SK-N-SH (cell line): ENCODE measurements at regions not wholly inside any gene's neighbourhood (a gene's known extent, or its start where the extent isn't known, plus 50 kb on each side); places are given as distances from the start of the nearest gene placed in this dataset.

Experiments used
- CTCF ChIA-PET: fragments of 300-600, 350-600 bp; formaldehyde crosslinking; extraction: SDS; loops from one replicate; lab custom pipeline; 2021; lab: Yijun Ruan, JAX
- POLR2A ChIA-PET: fragments of 350-600 bp; sonication (Branson Sonifier 250); formaldehyde crosslinking; extraction: SDS; loops from one replicate; lab custom pipeline; 2020; ENCODE audit warnings: antibody characterized with exemption, inconsistent platforms; lab: Yijun Ruan, JAX
- DNase-seq: peaks from one replicate; pipeline ENCODE4 v3.0.0; 2012
- H2AFZ ChIP-seq: fragments of 200-600 bp; sonication (generic); 2 replicates; pipeline ENCODE4 v1.8.1; 2016; ENCODE audit warnings: antibody characterized with exemption, mild to moderate bottlenecking, low read depth
- H3F3A ChIP-seq: fragments of 200-600 bp; sonication (generic); replicated peaks from 2 replicates; pipeline ENCODE3; 2016; ENCODE audit warnings: antibody characterized with exemption, mild to moderate bottlenecking; ENCODE audit not compliant: insufficient read depth
- H3K27ac ChIP-seq, 2 experiments: fragments of 200-500 bp in 1 of 2; fragments of 200-600 bp in 1 of 2; sonication (Bioruptor generic) in 1 of 2; sonication (generic), shearing (Covaris generic) in 1 of 2; 2 replicates each; pipeline versions ENCODE4 v1.5.1 to v1.6.1; 2014 to 2016; ENCODE audit warnings: low read depth in 2 of 2, inconsistent platforms in 1 of 2, low read length in 1 of 2, mild to moderate bottlenecking in 1 of 2, mixed read lengths in 1 of 2
- H3K27me3 ChIP-seq: fragments of 200-600 bp; sonication (generic), shearing (Covaris generic); 2 replicates; pipeline ENCODE4 v1.6.1; 2016; ENCODE audit warnings: mixed run types; ENCODE audit not compliant: insufficient read depth
- H3K36me3 ChIP-seq, 2 experiments: fragments of 200-500 bp in 1 of 2; fragments of 200-600 bp in 1 of 2; sonication (Bioruptor generic) in 1 of 2; sonication (generic) in 1 of 2; replicated peaks in 1 of 2; 2 replicates each; pipeline versions ENCODE3 to v1.5.1; 2014 to 2016; ENCODE audit warnings: low read length in 1 of 2, mild to moderate bottlenecking in 1 of 2; ENCODE audit not compliant: insufficient read depth in 2 of 2, control insufficient read depth in 1 of 2
- H3K4me1 ChIP-seq, 2 experiments: fragments of 200-500 bp in 1 of 2; fragments of 200-600 bp in 1 of 2; sonication (Bioruptor generic) in 1 of 2; sonication (generic), shearing (Covaris generic) in 1 of 2; 2 replicates each; pipeline versions ENCODE4 v1.5.1 to v1.6.1; 2014 to 2016; ENCODE audit warnings: low read depth in 1 of 2, low read length in 1 of 2, mixed run types in 1 of 2; ENCODE audit not compliant: insufficient read depth in 2 of 2, control insufficient read depth in 1 of 2
- H3K4me2 ChIP-seq: fragments of 200-600 bp; sonication (generic), shearing (Covaris generic); 2 replicates; pipeline ENCODE4 v1.6.1; 2017; ENCODE audit warnings: mixed run types
- H3K4me3 ChIP-seq, 2 experiments: fragments of 200-500 bp in 1 of 2; fragments of 200-600 bp in 1 of 2; sonication (Bioruptor generic) in 1 of 2; sonication (generic), shearing (Covaris generic) in 1 of 2; 2 replicates each; pipeline versions ENCODE4 v1.5.1 to v1.8.1; 2014 to 2016; ENCODE audit warnings: low read depth in 2 of 2, inconsistent platforms in 1 of 2, low read length in 1 of 2, mild to moderate bottlenecking in 1 of 2, mixed read lengths in 1 of 2, moderate library complexity in 1 of 2
- H3K79me2 ChIP-seq: fragments of 200-600 bp; sonication (generic); 2 replicates; pipeline ENCODE4 v1.8.1; 2017; ENCODE audit warnings: mild to moderate bottlenecking; ENCODE audit not compliant: insufficient read depth
- H3K9ac ChIP-seq: fragments of 200-600 bp; sonication (generic); 2 replicates; pipeline ENCODE4 v1.6.1; 2017; ENCODE audit warnings: mixed run types
- H3K9me2 ChIP-seq: fragments of 200-600 bp; sonication (generic); 2 replicates; pipeline ENCODE4 v1.6.1; 2017; ENCODE audit warnings: mixed run types
- H3K9me3 ChIP-seq: fragments of 200-600 bp; sonication (generic); 2 replicates; pipeline ENCODE4 v1.6.1; 2017; ENCODE audit warnings: mixed run types, mild to moderate bottlenecking, moderate library complexity
- H4K20me1 ChIP-seq: fragments of 200-600 bp; sonication (generic); 2 replicates; pipeline ENCODE4 v1.6.1; 2017; ENCODE audit warnings: mild to moderate bottlenecking, mixed run types; ENCODE audit not compliant: insufficient read depth
- ELF1 ChIP-seq: IDR thresholded peaks from 2 replicates; pipeline ENCODE4 v1.4.0; 2012
- FOSL2 ChIP-seq: IDR thresholded peaks from 2 replicates; pipeline ENCODE4 v1.4.0; 2012; ENCODE audit warnings: low read depth, mild to moderate bottlenecking, moderate library complexity, borderline replicate concordance
- FOXM1 ChIP-seq: IDR thresholded peaks from 2 replicates; pipeline ENCODE4 v1.4.0; 2012; ENCODE audit warnings: low read depth, mild to moderate bottlenecking
- GATA2 ChIP-seq: sonication (generic); formaldehyde crosslinking; IDR thresholded peaks from 2 replicates; pipeline ENCODE4 v1.5.0; 2020; ENCODE audit warnings: mild to moderate bottlenecking, missing genetic modification reagents
- MXI1 ChIP-seq: IDR thresholded peaks from 2 replicates; pipeline ENCODE4 v1.6.1; 2012; ENCODE audit warnings: mild to moderate bottlenecking, low read depth, low read length, improper control_type of control experiment
- NRF1 ChIP-seq: IDR thresholded peaks from 2 replicates; pipeline ENCODE4 v1.6.1; 2012; ENCODE audit warnings: low read depth, mild to moderate bottlenecking, low read length
- POLR2AphosphoS5 ChIP-seq: IDR thresholded peaks from 2 replicates; pipeline ENCODE4 v1.6.1; 2012; ENCODE audit warnings: low read depth, low read length
- SMC3 ChIP-seq: IDR thresholded peaks from 2 replicates; pipeline ENCODE4 v1.6.1; 2012; ENCODE audit warnings: low read depth, low read length, improper control_type of control experiment
- WGBS: methylation state at CpG from one replicate; pipeline ENCODE4 v1.1.6; 2017; ENCODE audit warnings: low lambda C conversion rate; 5-methylcytosine and 5-hydroxymethylcytosine counted together
- TF ChIP-seq, protein P1 (sequence below): IDR thresholded peaks from 2 replicates; pipeline ENCODE4 v1.6.1; 2012; ENCODE audit warnings: mild to moderate bottlenecking, low read depth, low read length, moderate library complexity

DNA sequence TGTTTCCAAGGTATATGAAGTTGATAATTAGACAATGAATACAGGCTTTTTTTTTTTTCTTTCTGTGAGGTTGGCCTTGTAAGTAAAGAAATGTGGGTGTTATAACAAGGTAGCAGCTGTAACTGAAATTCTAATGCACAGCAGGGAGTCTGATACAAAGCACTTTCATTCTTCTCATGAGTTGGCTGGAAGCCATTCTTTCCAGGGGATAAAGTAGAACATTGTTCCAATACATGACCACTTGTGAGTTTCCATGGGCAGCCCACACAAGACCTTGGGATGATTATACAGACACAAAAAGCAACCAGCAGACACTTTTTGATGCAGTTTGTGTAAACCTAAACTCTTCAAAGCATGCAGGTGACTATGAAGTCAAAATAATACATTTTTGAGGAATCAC is 1785.9 kb upstream of the WWC1 start:
- Histone ChIP-seq H3K79me2 (no peaks in the 10 kb centered on the region), H4K20me1 (no peaks in the 10 kb centered on the region), H3K36me3 (no peaks in the 10 kb centered on the region), H2AFZ (no peak overlapping the region), H3K4me1 (no peaks in the 10 kb centered on the region; a peak in 1 of 4 replicates), H3K4me2 (no peak overlapping the region), H3K9me2 (no peaks in the 10 kb centered on the region), H3K4me3 (no peak overlapping the region), H3K27me3 (no peaks in the 10 kb centered on the region), H3K9ac (no peak overlapping the region), H3K27ac (no peak overlapping the region), H3K9me3 (0 out of 2 replicates have a peak, but pooled peaks cover 2% of the 10 kb centered on the region), H3F3A (no peaks in the 10 kb centered on the region)
- ChIA-PET CTCF (no interaction called here), POLR2A (no interaction called here)
- TF ChIP-seq MXI1 (no peak), NRF1 (no peak), ELF1 (no peak), SMC3 (no peak), POLR2AphosphoS5 (no peak), FOXM1 (no peak)
- TF ChIP-seq, protein P1, sequence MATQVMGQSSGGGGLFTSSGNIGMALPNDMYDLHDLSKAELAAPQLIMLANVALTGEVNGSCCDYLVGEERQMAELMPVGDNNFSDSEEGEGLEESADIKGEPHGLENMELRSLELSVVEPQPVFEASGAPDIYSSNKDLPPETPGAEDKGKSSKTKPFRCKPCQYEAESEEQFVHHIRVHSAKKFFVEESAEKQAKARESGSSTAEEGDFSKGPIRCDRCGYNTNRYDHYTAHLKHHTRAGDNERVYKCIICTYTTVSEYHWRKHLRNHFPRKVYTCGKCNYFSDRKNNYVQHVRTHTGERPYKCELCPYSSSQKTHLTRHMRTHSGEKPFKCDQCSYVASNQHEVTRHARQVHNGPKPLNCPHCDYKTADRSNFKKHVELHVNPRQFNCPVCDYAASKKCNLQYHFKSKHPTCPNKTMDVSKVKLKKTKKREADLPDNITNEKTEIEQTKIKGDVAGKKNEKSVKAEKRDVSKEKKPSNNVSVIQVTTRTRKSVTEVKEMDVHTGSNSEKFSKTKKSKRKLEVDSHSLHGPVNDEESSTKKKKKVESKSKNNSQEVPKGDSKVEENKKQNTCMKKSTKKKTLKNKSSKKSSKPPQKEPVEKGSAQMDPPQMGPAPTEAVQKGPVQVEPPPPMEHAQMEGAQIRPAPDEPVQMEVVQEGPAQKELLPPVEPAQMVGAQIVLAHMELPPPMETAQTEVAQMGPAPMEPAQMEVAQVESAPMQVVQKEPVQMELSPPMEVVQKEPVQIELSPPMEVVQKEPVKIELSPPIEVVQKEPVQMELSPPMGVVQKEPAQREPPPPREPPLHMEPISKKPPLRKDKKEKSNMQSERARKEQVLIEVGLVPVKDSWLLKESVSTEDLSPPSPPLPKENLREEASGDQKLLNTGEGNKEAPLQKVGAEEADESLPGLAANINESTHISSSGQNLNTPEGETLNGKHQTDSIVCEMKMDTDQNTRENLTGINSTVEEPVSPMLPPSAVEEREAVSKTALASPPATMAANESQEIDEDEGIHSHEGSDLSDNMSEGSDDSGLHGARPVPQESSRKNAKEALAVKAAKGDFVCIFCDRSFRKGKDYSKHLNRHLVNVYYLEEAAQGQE, result no peak
- DNase-seq, result no peak

DNA sequence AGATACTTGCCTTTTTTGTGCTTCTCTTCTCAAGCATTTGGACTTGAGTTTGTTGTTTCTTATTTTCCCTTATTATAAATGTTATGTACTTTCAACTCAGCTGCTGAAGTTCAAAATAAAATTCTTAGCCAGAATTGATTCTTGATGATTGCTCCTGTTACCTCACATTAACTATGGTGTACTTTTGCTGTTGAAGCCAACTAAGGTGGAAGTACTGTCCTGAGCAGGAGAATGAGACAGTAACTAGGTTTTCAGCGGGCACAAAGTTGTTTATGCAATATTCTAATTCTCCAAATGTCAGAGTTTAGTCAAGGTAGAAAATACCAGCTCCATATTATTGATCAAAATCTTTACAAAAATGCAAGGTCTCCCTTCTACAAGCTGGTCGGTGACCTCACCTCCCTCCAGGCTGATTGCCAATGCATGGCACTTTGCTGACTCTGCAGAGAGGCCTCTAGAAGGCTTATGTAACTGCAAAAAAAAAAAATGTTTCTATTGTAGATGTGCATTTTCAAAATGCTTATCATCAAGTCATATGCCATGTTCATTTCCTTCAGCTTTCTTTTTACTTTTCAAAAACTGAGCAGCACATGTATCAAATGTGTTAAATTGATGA is 1783.5 kb upstream of the WWC1 start:
- Histone ChIP-seq H3K4me1 (no peaks in the 10 kb centered on the region; a peak in 1 of 4 replicates), H3K9me3 (0 out of 2 replicates have a peak, but pooled peaks cover 2% of the 10 kb centered on the region), H3K4me3 (no peak overlapping the region), H2AFZ (no peak overlapping the region), H3K79me2 (no peaks in the 10 kb centered on the region), H3K36me3 (no peaks in the 10 kb centered on the region), H3K9ac (no peak overlapping the region), H3F3A (no peaks in the 10 kb centered on the region), H3K27me3 (no peaks in the 10 kb centered on the region), H3K27ac (no peak overlapping the region), H3K9me2 (no peaks in the 10 kb centered on the region), H4K20me1 (no peaks in the 10 kb centered on the region), H3K4me2 (no peak overlapping the region)
- TF ChIP-seq POLR2AphosphoS5 (no peak), FOSL2 (no peak), GATA2 (CRISPR knock-in tag) (no peak)
- DNase-seq, result no peak
- POLR2A ChIA-PET, result no interaction called here
- CTCF ChIA-PET, result interaction anchor here (0.5 to 1.4 kb wide), 4 partner anchors 15 to 1566 kb away, joined by 3 read pairs; no protein-coding TSS in a partner anchor
- 25% methylated on average over 2 of the region's 2 CpGs for WGBS
